ENCODE measurements at regions not wholly inside any gene's neighbourhood (a gene's known extent, or its start where the extent isn't known, plus 50 kb on each side); places are given as distances from the start of the nearest gene placed in this dataset.

DNA sequence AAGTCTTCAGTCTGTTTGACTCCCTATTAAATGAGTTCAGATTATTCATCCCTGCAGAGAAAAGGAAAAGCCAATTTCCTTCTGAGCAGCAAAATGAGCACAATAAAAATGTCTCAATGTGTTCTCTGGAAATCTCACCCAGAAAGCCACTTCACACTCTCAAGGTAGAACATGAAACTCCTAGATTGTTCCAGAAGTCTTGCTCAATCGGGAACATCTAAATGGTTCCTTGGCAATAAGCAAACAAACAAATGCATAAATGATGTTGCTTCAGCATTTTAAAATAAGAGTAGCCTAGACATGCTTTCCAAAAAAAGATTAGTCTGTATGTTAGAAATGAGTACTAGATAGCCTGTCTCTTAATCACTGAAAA, 59.7 kb upstream of the TNFRSF19 start:
- Histone ChIP-seq H3K27me3 (ENCODE audit: insufficient read depth in 3 of 3, low read length in 2 of 3) (no peaks in the 10 kb centered on the region), H3K27ac (peak overlapping the region; percentile 1), H3K4me3 (no peak overlapping the region), H3K36me3 (ENCODE audit: insufficient read depth in 1 of 2, low read depth in 1 of 2) (no peaks in the 10 kb centered on the region), H3K4me1 (peaks cover 21% of the 10 kb centered on the region), H3K9me3 (no peaks in the 10 kb centered on the region)
- WGBS, 3 donors, result 13 to 30% (median 17%) methylated on average over 1 of the region's 1 CpG
- ATAC-seq (peak; percentile 36 to 80 (median 52)), DNase-seq (no peak)
- no peak for TF ChIP-seq CTCF (IDR thresholded peaks at IDR 0.05)
- intact Hi-C loops (cut with DNase I), result no loop called here

- no peak overlapping the region for H3K4me3 ChIP-seq
- H3K9me3 ChIP-seq, result no peaks in the 10 kb centered on the region
- WGBS, 3 donors, result 46 to 69% (median 56%) methylated on average over 4 of the region's 4 CpGs
- peak; percentile 41 to 84 (median 62) for ATAC-seq
- peak overlapping the region; percentile 1 for H3K27ac ChIP-seq
- H3K27me3 ChIP-seq (ENCODE audit: insufficient read depth in 3 of 3, low read length in 2 of 3), result no peaks in the 10 kb centered on the region
- intact Hi-C loops (cut with DNase I), result no loop called here
- peaks cover 20% of the 10 kb centered on the region for H3K4me1 ChIP-seq
- DNase-seq, result no peak
- peak; percentile 34 for TF ChIP-seq CTCF (IDR thresholded peaks at IDR 0.05)
- no peaks in the 10 kb centered on the region for H3K36me3 ChIP-seq (ENCODE audit: insufficient read depth in 1 of 2, low read depth in 1 of 2)
Measured at GRCh38 chr13:23510979-23511735, 59.1 kb upstream of the TNFRSF19 start.

DNA sequence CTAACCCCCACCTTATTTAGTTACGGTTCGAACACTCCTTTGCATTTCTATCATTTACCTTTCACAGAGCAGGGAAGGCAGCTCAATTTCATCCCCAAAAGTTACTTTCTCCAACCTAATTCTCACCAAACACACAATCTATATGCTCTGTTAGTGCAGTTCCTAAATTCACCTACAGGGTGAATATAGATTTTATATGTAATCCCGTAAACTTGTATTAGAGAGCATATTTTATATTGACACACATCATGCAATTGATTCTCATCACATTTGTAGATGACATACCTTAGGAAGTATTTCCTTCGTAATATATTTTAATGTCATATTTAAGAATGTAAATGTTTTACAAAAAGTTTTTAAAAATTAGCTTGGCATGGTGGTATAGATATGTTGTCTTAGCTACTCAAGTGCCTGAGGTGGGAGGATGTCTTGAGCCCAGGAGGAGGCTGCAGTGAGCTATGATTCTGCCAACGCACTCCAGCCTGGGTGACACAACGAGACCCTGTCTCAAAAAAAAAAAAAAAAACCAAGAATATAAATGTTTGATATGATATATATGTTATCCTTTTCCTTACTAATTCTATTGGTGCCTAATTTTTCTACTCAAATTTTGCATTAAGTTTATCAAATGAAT, 57.3 kb upstream of the TNFRSF19 start:
- no peak overlapping the region for H3K27ac ChIP-seq

GRCh38 chr13:23513455-23513854, 56.8 kb upstream of the TNFRSF19 start:
- peak in 1 of 4 donors; percentile 25 for ATAC-seq
- no peak for TF ChIP-seq CTCF (IDR thresholded peaks at IDR 0.05)
- H3K36me3 ChIP-seq (ENCODE audit: insufficient read depth in 1 of 2, low read depth in 1 of 2), result no peaks in the 10 kb centered on the region
- no peak for DNase-seq
- H3K9me3 ChIP-seq, result no peaks in the 10 kb centered on the region
- no peaks in the 10 kb centered on the region for H3K27me3 ChIP-seq (ENCODE audit: insufficient read depth in 3 of 3, low read length in 2 of 3)
- 42 to 47% (median 46%) methylated on average over 3 of the region's 3 CpGs for WGBS, 3 donors
- no peak overlapping the region for H3K27ac ChIP-seq
- H3K4me1 ChIP-seq, result peaks cover 32% of the 10 kb centered on the region
- H3K4me3 ChIP-seq, result no peak overlapping the region
- intact Hi-C loops (cut with DNase I), result no loop called here

More for the DNA sequence above, 57.3 kb upstream of the TNFRSF19 start:
- H3K4me1 ChIP-seq, result peaks cover 27% of the 10 kb centered on the region
- DNase-seq (no peak), ATAC-seq (no peak)
- H3K4me3 ChIP-seq, result no peak overlapping the region
- TF ChIP-seq CTCF (IDR thresholded peaks at IDR 0.05), result no peak
- no peaks in the 10 kb centered on the region for H3K27me3 ChIP-seq (ENCODE audit: insufficient read depth in 3 of 3, low read length in 2 of 3)
- WGBS, 3 donors, result 95 to 97% (median 97%) methylated on average over 6 of the region's 6 CpGs
- intact Hi-C loops (cut with DNase I), result no loop called here
- H3K36me3 ChIP-seq (ENCODE audit: insufficient read depth in 1 of 2, low read depth in 1 of 2), result no peaks in the 10 kb centered on the region
- no peaks in the 10 kb centered on the region for H3K9me3 ChIP-seq
